HepG2 (cell line): ENCODE measurements at regions not wholly inside any gene's neighbourhood (a gene's known extent, or its start where the extent isn't known, plus 50 kb on each side); places are given as distances from the start of the nearest gene placed in this dataset.

ENCODE experiments used
- PCBP1 ChIP-seq: fragments of 200-400 bp; formaldehyde crosslinking; IDR thresholded peaks from 2 replicates; pipeline ENCODE4 v1.6.1; 2017; ENCODE audit warnings: mild to moderate bottlenecking, low read depth, low read length, borderline replicate concordance
- TMF1 ChIP-seq: sonication (generic); formaldehyde crosslinking; IDR thresholded peaks from 2 replicates; pipeline ENCODE4 v1.8.1; 2022; ENCODE audit warnings: low read depth, missing genetic modification reagents
- ZSCAN22 ChIP-seq: sonication (generic); formaldehyde crosslinking; IDR thresholded peaks from 2 replicates; pipeline ENCODE4 v1.4.0; 2020; ENCODE audit warnings: mild to moderate bottlenecking, missing genetic modification reagents

- TF ChIP-seq PCBP1, result no peak
- no peak for TF ChIP-seq ZSCAN22 (CRISPR knock-in tag)
- TF ChIP-seq TMF1 (CRISPR knock-in tag), result no peak
Measured at GRCh38 chr17:11130367-11130766, 110.6 kb upstream of the SHISA6 start.
